GM18508 (cell line): ENCODE measurements at regions not wholly inside any gene's neighbourhood (a gene's known extent, or its start where the extent isn't known, plus 50 kb on each side); places are given as distances from the start of the nearest gene placed in this dataset.

Experiments used
- ATAC-seq: cut with Tn5 transposase; IDR thresholded peaks from one replicate; pipeline ENCODE4 v1.9.1; 2021; ENCODE audit warnings: moderate number of reproducible peaks; ENCODE audit not compliant: insufficient read depth, unreplicated experiment

GRCh38 chr7:46007194-46007593, 86.1 kb upstream of the IGFBP3 start:
- ATAC-seq = no peak

DNA sequence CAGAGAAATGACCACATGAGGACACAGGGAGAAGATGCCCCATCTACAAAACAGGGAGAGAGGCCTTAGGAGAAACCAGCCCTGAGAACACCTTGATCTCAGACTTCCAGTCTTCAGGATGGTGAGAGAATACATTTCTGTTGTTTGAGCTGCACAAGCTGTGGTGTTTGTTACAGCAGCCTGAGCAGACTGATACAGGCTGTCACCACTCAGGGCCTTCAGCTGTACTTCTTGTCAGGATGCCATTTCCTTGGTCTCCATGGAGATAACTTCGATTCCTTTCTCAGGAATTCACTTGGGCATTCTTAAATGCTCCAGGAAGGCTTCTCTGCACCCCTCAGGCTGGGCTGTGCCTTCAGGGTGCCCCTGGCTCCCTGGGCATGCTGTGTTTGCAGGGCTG, 85.7 kb upstream of the IGFBP3 start:
- ATAC-seq = no peak

- no peak for ATAC-seq
These were observed 85.1 kb upstream of the IGFBP3 start for GRCh38 chr7:46006212-46006611.

DNA sequence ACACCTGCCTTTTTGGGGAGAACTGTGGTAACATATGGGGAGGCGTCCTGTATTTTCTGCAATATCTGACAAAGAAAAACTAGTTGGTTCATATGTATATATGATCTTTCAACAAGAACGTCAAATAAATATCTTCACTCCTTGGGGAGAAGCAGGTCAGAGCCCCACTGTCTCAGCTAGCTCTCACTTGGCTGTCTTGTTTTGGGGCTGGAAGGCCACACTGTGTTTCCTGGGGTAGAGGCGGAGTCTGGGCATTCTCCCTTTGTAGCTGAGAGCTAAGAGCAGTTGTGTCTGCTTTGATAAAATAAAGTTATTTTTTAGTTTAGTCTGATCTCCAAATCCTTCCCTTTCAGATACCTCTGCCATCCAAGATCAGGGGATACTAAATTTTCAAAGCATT, 83.9 kb upstream of the IGFBP3 start:
- no peak for ATAC-seq

- ATAC-seq = no peak
These were observed 83.1 kb upstream of the IGFBP3 start for GRCh38 chr7:46003896-46004875.

- ATAC-seq = no peak
These were observed 82.1 kb upstream of the IGFBP3 start for GRCh38 chr7:46003161-46003560.

GRCh38 chr7:46000513-46000912, 79.4 kb upstream of the IGFBP3 start:
- no peak for ATAC-seq

GRCh38 chr7:45999541-45999940, 78.5 kb upstream of the IGFBP3 start:
- no peak for ATAC-seq

- ATAC-seq = no peak
These were observed 77.4 kb upstream of the IGFBP3 start for GRCh38 chr7:45998506-45998905.

DNA sequence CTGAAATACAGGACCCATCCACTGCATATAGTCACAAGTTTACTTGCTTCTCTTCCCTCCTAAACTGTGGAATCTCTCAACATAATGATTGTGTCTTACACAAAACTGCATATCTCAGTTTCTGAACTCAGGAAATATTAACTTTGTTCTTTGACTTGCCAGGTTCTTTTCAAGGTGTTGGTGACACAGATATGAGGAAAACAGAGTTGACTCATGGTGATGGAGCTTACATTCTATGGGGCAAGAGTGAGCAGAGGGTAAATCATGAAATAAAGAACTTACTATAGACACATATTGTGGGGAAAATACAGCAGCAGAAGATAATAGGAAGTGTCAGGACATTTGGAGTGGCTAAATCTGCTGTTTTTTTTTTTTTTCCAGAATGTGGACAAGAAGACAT, 72.5 kb upstream of the IGFBP3 start:
- ATAC-seq = no peak

GRCh38 chr7:45992826-45993225, 71.8 kb upstream of the IGFBP3 start:
- ATAC-seq = no peak

DNA sequence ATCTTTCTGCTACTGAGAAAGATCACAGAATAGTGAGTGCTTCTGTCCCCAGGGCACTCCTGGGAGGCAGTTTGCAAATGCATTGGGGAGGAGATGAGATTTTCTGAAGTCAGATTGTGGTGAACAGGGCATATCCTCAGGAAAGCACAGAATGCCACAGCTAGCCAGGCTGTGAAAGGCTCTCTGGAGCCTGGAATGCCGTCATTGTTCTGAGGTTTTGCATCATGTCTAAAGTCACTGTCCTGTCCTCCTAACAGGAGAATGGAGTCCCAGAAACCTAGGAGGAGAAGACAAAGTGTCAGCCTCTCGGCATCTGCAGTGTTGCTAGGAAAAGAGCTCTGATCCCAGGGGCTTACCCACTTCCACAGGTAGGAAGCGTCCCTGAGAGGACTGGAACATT, 69.2 kb upstream of the IGFBP3 start:
- ATAC-seq = no peak

DNA sequence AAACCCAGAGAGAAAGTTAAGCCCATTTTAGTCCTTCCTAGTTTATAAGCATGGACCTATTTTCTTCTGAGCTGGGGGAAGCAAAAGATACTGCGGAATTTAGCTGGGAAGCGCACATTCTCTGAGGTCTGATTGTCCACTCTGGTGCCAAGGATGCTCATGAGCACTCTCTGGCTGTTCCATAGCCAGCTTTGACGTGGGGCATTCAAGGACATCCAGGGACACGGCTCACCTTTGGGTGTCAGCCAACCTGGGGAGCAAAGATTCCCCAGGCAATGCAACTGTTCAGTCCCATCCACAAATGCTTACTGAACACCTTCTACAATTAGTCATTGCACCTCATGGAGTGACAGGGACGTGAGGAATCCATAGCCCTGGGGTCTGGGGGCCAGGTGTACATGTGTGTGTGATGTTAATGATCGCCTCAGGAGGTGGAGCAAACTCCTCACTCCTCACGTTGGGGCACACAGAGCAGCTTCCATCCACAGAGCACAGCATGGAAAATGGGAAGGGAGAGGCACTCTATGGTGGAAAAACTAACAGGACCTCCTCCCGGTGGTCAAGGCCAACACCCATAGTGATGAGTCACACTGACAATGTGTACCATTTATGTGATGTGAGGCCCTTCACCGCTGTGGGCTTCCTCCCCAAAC, 67.5 kb upstream of the IGFBP3 start:
- no peak for ATAC-seq

DNA sequence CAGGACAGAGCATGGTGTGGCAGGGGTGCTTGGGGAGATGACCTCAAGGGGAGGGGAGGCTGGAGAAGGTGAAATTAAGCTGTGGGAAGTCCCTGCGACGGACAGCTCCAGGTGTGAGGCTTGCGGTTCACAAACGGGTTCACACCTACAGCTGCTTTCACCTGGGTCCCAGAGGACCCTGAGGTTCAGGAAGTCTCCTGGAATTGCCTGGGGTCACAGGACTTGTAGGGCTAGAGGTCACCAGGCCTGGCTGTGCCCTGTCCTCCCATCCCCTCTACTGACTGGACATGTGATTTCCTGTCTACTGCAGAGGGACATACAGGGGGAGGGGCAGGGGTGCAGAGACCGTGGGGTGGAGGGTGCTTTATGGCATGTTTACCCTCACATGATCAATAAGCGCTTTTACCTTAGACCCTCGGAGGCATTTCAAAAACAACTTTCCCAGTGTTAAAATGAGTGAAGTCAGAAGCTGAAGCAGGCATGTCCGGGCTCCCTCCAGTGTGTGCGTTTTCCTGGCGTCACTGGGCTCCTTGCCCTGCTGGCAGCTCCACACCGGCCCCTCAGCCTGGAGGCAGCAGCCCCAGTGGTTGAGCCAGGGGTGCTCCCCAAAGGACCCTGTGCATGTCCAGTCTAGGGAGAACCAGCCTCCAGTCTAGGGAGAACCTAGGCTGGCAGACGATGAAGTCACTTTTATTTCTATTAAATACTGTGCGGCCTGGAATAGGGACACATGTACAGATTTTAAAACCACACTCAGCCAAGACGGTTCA, 66.6 kb upstream of the IGFBP3 start:
- ATAC-seq = no peak

- ATAC-seq = no peak
These were observed 65.6 kb upstream of the IGFBP3 start for GRCh38 chr7:45986355-45987298.

DNA sequence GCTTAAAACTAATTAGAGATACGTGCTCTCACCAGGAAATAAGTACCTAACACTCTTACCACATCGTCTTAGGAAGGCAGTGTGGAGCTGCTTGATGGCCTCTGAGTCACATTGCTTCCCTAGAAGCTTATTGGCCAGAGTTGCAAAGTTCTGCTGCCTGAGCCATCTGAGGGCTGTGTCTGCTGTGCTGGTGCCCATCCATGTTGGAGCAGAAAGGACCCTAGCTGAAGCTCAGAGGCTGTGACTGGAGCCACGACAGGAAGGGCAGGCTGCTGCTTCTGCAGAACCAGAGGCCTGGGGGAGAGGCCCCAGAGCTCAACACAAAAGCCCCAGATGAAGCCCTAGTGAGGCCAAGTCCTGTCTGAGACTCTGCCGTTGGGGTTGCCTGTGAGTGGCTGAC, 64.8 kb upstream of the IGFBP3 start:
- no peak for ATAC-seq

DNA sequence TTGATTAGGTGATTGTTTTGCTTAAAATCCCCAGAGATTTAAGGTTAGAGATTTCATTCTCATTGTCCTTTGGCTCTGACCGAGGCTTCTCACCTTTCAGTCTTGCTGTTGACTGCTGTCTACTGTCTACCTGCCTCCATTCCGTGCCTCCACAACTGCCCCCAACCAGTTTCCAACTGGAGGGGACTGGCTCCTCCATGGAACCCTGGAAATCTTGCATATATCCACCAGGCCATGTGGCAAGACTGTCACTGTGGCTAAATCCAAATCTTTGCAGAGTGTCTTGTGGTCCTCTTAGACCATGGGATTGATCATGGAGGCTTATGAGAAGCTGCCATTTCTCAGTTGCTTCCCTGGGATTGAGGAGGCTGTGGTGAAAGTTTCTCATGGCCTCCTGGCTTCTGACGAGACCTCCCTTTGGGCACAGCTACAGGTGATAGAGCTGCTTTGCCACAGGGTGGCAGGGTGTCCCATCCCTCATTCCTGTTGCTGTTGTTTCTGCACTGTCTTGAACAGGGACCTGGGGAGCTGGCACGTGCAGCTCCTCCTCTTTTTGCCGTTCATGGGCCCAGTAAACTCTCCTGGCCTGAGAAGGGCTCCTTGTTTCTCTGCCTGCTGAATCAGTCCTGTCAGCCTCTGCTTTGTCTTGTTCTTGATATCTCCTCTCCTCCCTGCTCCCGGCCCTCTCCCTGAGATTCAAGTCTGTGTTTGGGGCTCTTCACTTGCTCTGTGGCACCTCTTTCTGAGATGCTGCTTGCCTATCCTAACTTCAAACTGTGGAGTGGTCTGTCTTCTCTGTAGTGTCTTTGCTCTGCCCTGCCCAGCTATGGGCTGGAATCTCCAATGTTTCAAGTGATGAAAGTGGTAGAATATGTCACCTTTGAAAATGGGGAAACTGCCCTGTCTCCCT, 63.6 kb upstream of the IGFBP3 start:
- ATAC-seq = no peak

- ATAC-seq = no peak
These were observed 62.7 kb upstream of the IGFBP3 start for GRCh38 chr7:45983720-45984255.
